ENCODE measurements at regions not wholly inside any gene's neighbourhood (a gene's known extent, or its start where the extent isn't known, plus 50 kb on each side); places are given as distances from the start of the nearest gene placed in this dataset.
A peak's percentile ranks its signal among the peaks of the same experiment; 100 is the strongest.

GRCh38 chr6:125562156-125562555 lies 187.3 kb upstream of the HEY2 start:
- ATAC-seq (no peak), DNase-seq (ENCODE audit: extremely low read depth in 1 of 4, low spot score in 3 of 4) (no peak)
- TF ChIP-seq MLX (CRISPR knock-in tag; conservative IDR thresholded peaks at IDR 0.05): no peak
- no peak for TF ChIP-seq PBX2 (CRISPR knock-in tag; IDR thresholded peaks at IDR 0.05; ENCODE audit: low read depth)
- no peak for TF ChIP-seq PBX2 (tag; conservative IDR thresholded peaks at IDR 0.05; ENCODE audit: low read depth)
- peak; percentile 26; the same call in 1 of the 2 replicates for TF ChIP-seq C11orf30 (IDR thresholded peaks at IDR 0.05; ENCODE audit: low read depth)
- no peak for TF ChIP-seq POU5F1 (IDR thresholded peaks at IDR 0.05; ENCODE audit: borderline replicate concordance, low read depth, low read length, partially characterized antibody)
- TF ChIP-seq ZNF280B (CRISPR knock-in tag; IDR thresholded peaks at IDR 0.05): no peak
- no peak for TF ChIP-seq E2F4 (CRISPR knock-in tag; IDR thresholded peaks at IDR 0.05; ENCODE audit: low read depth)
- no peak for TF ChIP-seq FOXM1 (IDR thresholded peaks at IDR 0.05; ENCODE audit: low read depth)
- TF ChIP-seq FOXM1 (CRISPR knock-in tag; IDR thresholded peaks at IDR 0.05; ENCODE audit: low read depth): no peak
- TF ChIP-seq IFI16 (CRISPR knock-in tag; IDR thresholded peaks at IDR 0.05): no peak
- no peak for TF ChIP-seq KLF16 (IDR thresholded peaks at IDR 0.05)
- TF ChIP-seq NFIC (IDR thresholded peaks at IDR 0.05): no peak
- no peak for TF ChIP-seq SNAPC5 (CRISPR knock-in tag; IDR thresholded peaks at IDR 0.05)
- no peak for TF ChIP-seq MCM3 (IDR thresholded peaks at IDR 0.05)
- no peak for TF ChIP-seq SP2 (IDR thresholded peaks at IDR 0.05; ENCODE audit: extremely low read depth, low read depth, low read length, poor library complexity, severe bottlenecking)
- TF ChIP-seq ZFP1 (CRISPR knock-in tag; IDR thresholded peaks at IDR 0.05): no peak
- TF ChIP-seq MAFG (tag; conservative IDR thresholded peaks at IDR 0.05): 0 out of 2 replicates have a peak, but pooled peaks have one; percentile 20

More at GRCh38 chr6:125562156-125562555, 187.3 kb upstream of the HEY2 start:
- FAIRE-seq: no peak
- Histone ChIP-seq H4K20me1 (replicated peaks; ENCODE audit: control insufficient read depth, insufficient read depth, low read length) (no peaks in the 10 kb centered on the region), H2AFZ (ENCODE audit: low read depth, low read length) (no peak overlapping the region), H3K9me1 (ENCODE audit: control insufficient read depth, insufficient read depth, low read length) (no peaks in the 10 kb centered on the region), H3K9ac (ENCODE audit: insufficient read depth in 1 of 2, low read depth in 2 of 2, low read length in 2 of 2) (no peak overlapping the region), H3K4me2 (ENCODE audit: insufficient read depth, low read length) (no peak overlapping the region), H3K27ac (ENCODE audit: extremely low read depth, low read depth, low read length) (no peak overlapping the region), H3K36me3 (ENCODE audit: control insufficient read depth, insufficient read depth, low read length) (no peaks in the 10 kb centered on the region), H3K4me1 (replicated peaks in 1 of 2; ENCODE audit: control insufficient read depth in 2 of 2, insufficient read depth in 2 of 2, low read length in 2 of 2) (no peaks in the 10 kb centered on the region), H3K9me3 (replicated peaks; ENCODE audit: control insufficient read depth, insufficient read depth, low read depth, low read length) (no peaks in the 10 kb centered on the region), H3K79me2 (ENCODE audit: control insufficient read depth, insufficient read depth, low read length) (no peaks in the 10 kb centered on the region), H3K27me3 (ENCODE audit: control insufficient read depth in 2 of 2, insufficient read depth in 2 of 2, low read length in 2 of 2) (peaks cover 0 to 8% of the 10 kb centered on the region in 2 experiments; a peak in 1 of 5 replicates), H3K4me3 (no peak overlapping the region)
- WGBS (ENCODE audit: insufficient coverage, low coverage, missing lambda C conversion rate): 27% methylated on average over 1 of the region's 1 CpG
- CTCF ChIA-PET (ENCODE audit: low intra/inter-chr PET ratio): no interaction called here
- POLR2A ChIA-PET: no interaction called here
- BruUV-seq (replicated peaks): no TSS peak
- intact Hi-C loops (cut with micrococcal nuclease) (no loop called here), in situ Hi-C loops (cut with MboI) (no loop called here)
